Liver (tissue), 8 donors: ENCODE measurements at regions not wholly inside any gene's neighbourhood (a gene's known extent, or its start where the extent isn't known, plus 50 kb on each side); places are given as distances from the start of the nearest gene placed in this dataset.

Experiments used
- DNase-seq: peaks from one replicate; pipeline ENCODE4 v3.0.0-alpha.2; 2017; ENCODE audit warnings: low spot score
- H3K27ac ChIP-seq, 2 donors: one replicate each; pipeline ENCODE4 v1.7.0; 2013; ENCODE audit warnings: inconsistent platforms in 2 of 2, low read length in 2 of 2, control low read depth in 1 of 2, low read depth in 1 of 2, mild to moderate bottlenecking in 1 of 2
- H3K27me3 ChIP-seq, 4 donors: one replicate each; pipeline versions ENCODE4 v1.6.1 to v1.7.0; 2013; ENCODE audit warnings: low read length in 3 of 4, inconsistent platforms in 1 of 4, mild to moderate bottlenecking in 1 of 4, moderate library complexity in 1 of 4; ENCODE audit not compliant: control insufficient read depth in 4 of 4, insufficient read depth in 4 of 4
- H3K36me3 ChIP-seq, 4 donors: one replicate each; pipeline versions ENCODE4 v1.6.1 to v1.7.0; 2013; ENCODE audit warnings: low read length in 3 of 4, mild to moderate bottlenecking in 3 of 4, low read depth in 1 of 4, moderate library complexity in 1 of 4; ENCODE audit not compliant: control insufficient read depth in 4 of 4, insufficient read depth in 3 of 4
- H3K4me1 ChIP-seq, 4 donors: one replicate each; pipeline versions ENCODE4 v1.6.1 to v1.7.0; 2013; ENCODE audit warnings: low read length in 3 of 4, mild to moderate bottlenecking in 3 of 4, moderate library complexity in 1 of 4; ENCODE audit not compliant: control insufficient read depth in 4 of 4, insufficient read depth in 4 of 4
- H3K4me3 ChIP-seq, 3 donors: one replicate each; pipeline versions ENCODE4 v1.6.1 to v1.7.0; 2013; ENCODE audit warnings: low read length in 3 of 3, control low read depth in 1 of 3, low read depth in 1 of 3, mild to moderate bottlenecking in 1 of 3
- H3K9ac ChIP-seq, 2 donors: one replicate each; pipeline ENCODE4 v1.7.0; 2013; ENCODE audit warnings: low read length in 2 of 2, mild to moderate bottlenecking in 2 of 2, moderate library complexity in 2 of 2, control low read depth in 1 of 2, low read depth in 1 of 2
- H3K9me3 ChIP-seq, 4 donors: one replicate each; pipeline versions ENCODE4 v1.6.1 to v1.7.0; 2013; ENCODE audit warnings: low read length in 3 of 4; ENCODE audit not compliant: control insufficient read depth in 4 of 4
- ATF3 ChIP-seq: IDR thresholded peaks from 2 replicates; pipeline ENCODE4 v1.6.1; 2016; ENCODE audit warnings: antibody characterized with exemption
- EGR1 ChIP-seq, 2 donors: IDR thresholded peaks; 2 replicates each; pipeline ENCODE4 v1.6.1; 2016 to 2018; ENCODE audit warnings: antibody characterized with exemption in 2 of 2, low read depth in 2 of 2
- FOXA1 ChIP-seq: IDR thresholded peaks from 2 replicates; pipeline ENCODE4 v1.6.1; 2016; ENCODE audit warnings: antibody characterized with exemption
- FOXA2 ChIP-seq: IDR thresholded peaks from 2 replicates; pipeline ENCODE4 v1.6.1; 2016; ENCODE audit warnings: antibody characterized with exemption
- GABPA ChIP-seq, 2 donors: IDR thresholded peaks in 1 of 2; conservative IDR thresholded peaks in 1 of 2; 2 replicates each; pipeline ENCODE4 v1.6.1; 2016; ENCODE audit warnings: antibody characterized with exemption in 2 of 2, mild to moderate bottlenecking in 1 of 2, moderate library complexity in 1 of 2
- HNF4A ChIP-seq, 2 donors: conservative IDR thresholded peaks; 2 replicates each; pipeline ENCODE4 v1.6.1; 2016; ENCODE audit warnings: antibody characterized with exemption in 2 of 2, mild to moderate bottlenecking in 2 of 2
- HNF4G ChIP-seq: IDR thresholded peaks from 2 replicates; pipeline ENCODE4 v1.6.1; 2016; ENCODE audit warnings: antibody characterized with exemption
- JUND ChIP-seq, 2 donors: IDR thresholded peaks; 2 replicates each; pipeline ENCODE4 v1.6.1; 2016; ENCODE audit warnings: antibody characterized with exemption in 2 of 2
- MAX ChIP-seq: IDR thresholded peaks from 2 replicates; pipeline ENCODE4 v1.6.1; 2016; ENCODE audit warnings: antibody characterized with exemption
- NR2F2 ChIP-seq: IDR thresholded peaks from 2 replicates; pipeline ENCODE4 v1.6.1; 2016; ENCODE audit warnings: antibody characterized with exemption
- RAD21 ChIP-seq, 2 donors: IDR thresholded peaks; 2 replicates each; pipeline ENCODE4 v1.6.1; 2016; ENCODE audit warnings: antibody characterized with exemption in 2 of 2, mild to moderate bottlenecking in 2 of 2
- REST ChIP-seq: IDR thresholded peaks from 2 replicates; pipeline ENCODE4 v1.6.1; 2016; ENCODE audit warnings: antibody characterized with exemption, mild to moderate bottlenecking
- RXRA ChIP-seq, 2 donors: IDR thresholded peaks; 2 replicates each; pipeline ENCODE4 v1.6.1; 2017 to 2018; ENCODE audit warnings: antibody characterized with exemption in 2 of 2, mild to moderate bottlenecking in 1 of 2
- SP1 ChIP-seq: IDR thresholded peaks from 2 replicates; pipeline ENCODE4 v1.6.1; 2018; ENCODE audit warnings: antibody characterized with exemption, mild to moderate bottlenecking
- TAF1 ChIP-seq: conservative IDR thresholded peaks from 2 replicates; pipeline ENCODE4 v1.6.1; 2016; ENCODE audit warnings: antibody characterized with exemption, mild to moderate bottlenecking
- YY1 ChIP-seq: IDR thresholded peaks from 2 replicates; pipeline ENCODE4 v1.6.1; 2016; ENCODE audit warnings: antibody characterized with exemption, mild to moderate bottlenecking
- ZBTB33 ChIP-seq: IDR thresholded peaks from 2 replicates; pipeline ENCODE4 v1.6.1; 2016; ENCODE audit warnings: antibody characterized with exemption
- WGBS: extraction: QIAGEN DNeasy Blood & Tissue Kit; methylation state at CpG from one replicate; pipeline ENCODE4 v1.1.7; 2013; 5-methylcytosine and 5-hydroxymethylcytosine counted together
- TF ChIP-seq, protein P1 (sequence below): fragments of 150-350 bp; IDR thresholded peaks from 2 replicates; pipeline ENCODE4 v1.5.1; 2017; ENCODE audit warnings: improper control_type of control experiment, low read depth, low read length; ENCODE audit not compliant: missing input control
- donor health status: healthy.
- donor health status: healthy.
- donor health status: healthy.
- donor health status: healthy.
- donor health status: healthy.

- no peak for TF ChIP-seq SP1
These were observed 267.9 kb upstream of the SP8 start (continued) for GRCh38 chr7:21054427-21055112.

DNA sequence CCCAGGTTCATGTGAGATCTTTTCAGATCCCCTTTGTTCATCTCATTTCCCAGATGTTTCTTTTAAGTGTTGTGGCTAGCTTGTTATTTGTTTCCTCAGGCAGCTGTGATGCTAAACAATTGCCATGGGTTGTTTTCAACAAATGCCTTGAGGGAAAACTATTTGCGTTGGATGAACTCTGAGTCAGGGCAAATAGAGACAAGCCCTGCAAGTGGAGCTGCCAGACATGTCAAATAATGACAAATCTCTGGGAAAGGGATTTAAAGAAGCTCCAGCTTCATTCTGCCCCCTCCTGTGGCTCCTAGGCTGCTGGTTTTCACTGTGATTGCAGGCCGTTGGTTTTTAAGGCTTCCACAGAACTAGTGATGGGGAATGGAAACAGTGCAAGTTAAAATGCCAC is 272.4 kb upstream of the SP8 start:
- 77% methylated on average over 2 of the region's 2 CpGs for WGBS
- peaks cover 0 to 2% (median 0%) of the 10 kb centered on the region in 4 donors for H3K9me3 ChIP-seq
- no peak overlapping the region for H3K9ac ChIP-seq
- DNase-seq, result no peak
- no peaks in the 10 kb centered on the region for H3K36me3 ChIP-seq
- no peak overlapping the region for H3K4me3 ChIP-seq
- peaks cover 0 to 3% (median 0%) of the 10 kb centered on the region in 4 donors for H3K27me3 ChIP-seq
- H3K4me1 ChIP-seq, result no peaks in the 10 kb centered on the region
- H3K27ac ChIP-seq, result no peak overlapping the region
- no peak for TF ChIP-seq ZBTB33
- no peak for TF ChIP-seq EGR1 (IDR thresholded peaks at IDR 0.05; ENCODE audit: low read depth in 2 of 2)
- no peak for TF ChIP-seq FOXA1
- TF ChIP-seq RAD21 (IDR thresholded peaks at IDR 0.05), result no peak
- no peak for TF ChIP-seq MAX
- no peak for TF ChIP-seq HNF4A (conservative IDR thresholded peaks at IDR 0.05)
- no peak for TF ChIP-seq ATF3
- no peak for TF ChIP-seq NR2F2
- TF ChIP-seq, protein P1, sequence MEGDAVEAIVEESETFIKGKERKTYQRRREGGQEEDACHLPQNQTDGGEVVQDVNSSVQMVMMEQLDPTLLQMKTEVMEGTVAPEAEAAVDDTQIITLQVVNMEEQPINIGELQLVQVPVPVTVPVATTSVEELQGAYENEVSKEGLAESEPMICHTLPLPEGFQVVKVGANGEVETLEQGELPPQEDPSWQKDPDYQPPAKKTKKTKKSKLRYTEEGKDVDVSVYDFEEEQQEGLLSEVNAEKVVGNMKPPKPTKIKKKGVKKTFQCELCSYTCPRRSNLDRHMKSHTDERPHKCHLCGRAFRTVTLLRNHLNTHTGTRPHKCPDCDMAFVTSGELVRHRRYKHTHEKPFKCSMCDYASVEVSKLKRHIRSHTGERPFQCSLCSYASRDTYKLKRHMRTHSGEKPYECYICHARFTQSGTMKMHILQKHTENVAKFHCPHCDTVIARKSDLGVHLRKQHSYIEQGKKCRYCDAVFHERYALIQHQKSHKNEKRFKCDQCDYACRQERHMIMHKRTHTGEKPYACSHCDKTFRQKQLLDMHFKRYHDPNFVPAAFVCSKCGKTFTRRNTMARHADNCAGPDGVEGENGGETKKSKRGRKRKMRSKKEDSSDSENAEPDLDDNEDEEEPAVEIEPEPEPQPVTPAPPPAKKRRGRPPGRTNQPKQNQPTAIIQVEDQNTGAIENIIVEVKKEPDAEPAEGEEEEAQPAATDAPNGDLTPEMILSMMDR, result no peak
- TF ChIP-seq HNF4G, result no peak
- TF ChIP-seq YY1, result no peak
- no peak for TF ChIP-seq RXRA (IDR thresholded peaks at IDR 0.05)
- TF ChIP-seq JUND (IDR thresholded peaks at IDR 0.05), result no peak
- no peak for TF ChIP-seq SP1
- TF ChIP-seq REST, result no peak
- no peak for TF ChIP-seq GABPA (IDR thresholded peaks at IDR 0.05 in 1 of 2, conservative IDR thresholded peaks at IDR 0.05 in 1 of 2)
- no peak for TF ChIP-seq FOXA2
- no peak for TF ChIP-seq TAF1
